HepG2 (cell line): ENCODE measurements at regions not wholly inside any gene's neighbourhood (a gene's known extent, or its start where the extent isn't known, plus 50 kb on each side); places are given as distances from the start of the nearest gene placed in this dataset.

Experiments
- ATAC-seq: fragments of 200-7000 bp; cut with Tn5 transposase; 3 replicates; pipeline ENCODE4 v1.9.1; 2020; ENCODE audit warnings: mild to moderate bottlenecking, moderate library complexity
- BruUV-seq: library from RNA; stranded (reverse); fragments of 400-500 nt; replicated peaks from 2 replicates; lab custom pipeline; 2021; lab: Mats Ljungman, UMichigan
- CTCF ChIA-PET: fragments of 300-600 bp; formaldehyde crosslinking; extraction: SDS; loops from one replicate; lab custom pipeline; 2021; ENCODE audit warnings: low total read pairs, inconsistent platforms, low intra/inter-chr PET ratio; lab: Yijun Ruan, JAX
- POLR2A ChIA-PET: fragments of 350-600 bp; sonication (Branson Sonifier 250); formaldehyde crosslinking; loops from one replicate; lab custom pipeline; 2020; ENCODE audit warnings: antibody characterized with exemption, inconsistent platforms; lab: Yijun Ruan, JAX
- DNase-seq: peaks from one replicate; pipeline ENCODE4 v3.0.0-alpha.2; 2015; ENCODE audit warnings: low spot score
- FAIRE-seq: peaks from 3 replicates; lab custom pipeline; 2011; peaks lifted over from hg19 to GRCh38; lab: Jason Lieb, UNC
- H2AFZ ChIP-seq: one replicate; pipeline ENCODE4 v1.6.1; 2011; ENCODE audit warnings: low read length, inconsistent platforms
- H3K27ac ChIP-seq: fragments of 300-600 bp; 3 replicates; pipeline ENCODE4 v1.8.0; 2011; ENCODE audit warnings: mixed run types, mild to moderate bottlenecking, mixed read lengths, low read length, inconsistent platforms; ENCODE audit not compliant: insufficient read depth; ENCODE audit errors: extremely low read length
- H3K27me3 ChIP-seq, 2 experiments: fragments of 200-600 bp in 1 of 2; 2 replicates in 1 of 2; 3 replicates in 1 of 2; pipeline versions ENCODE4 v1.6.0 to v1.8.0; 2011; ENCODE audit warnings: low read length in 2 of 2, mild to moderate bottlenecking in 2 of 2, moderate library complexity in 2 of 2, inconsistent platforms in 1 of 2; ENCODE audit not compliant: insufficient read depth in 2 of 2, control insufficient read depth in 1 of 2
- H3K36me3 ChIP-seq, 2 experiments: fragments of 200-600 bp in 1 of 2; replicated peaks in 1 of 2; 2 replicates in 1 of 2; 3 replicates in 1 of 2; pipeline versions ENCODE4 v1.5.1 to v1.8.0; 2011; ENCODE audit warnings: low read length in 2 of 2, inconsistent platforms in 1 of 2; ENCODE audit not compliant: insufficient read depth in 2 of 2, control insufficient read depth in 1 of 2
- H3K4me1 ChIP-seq: 2 replicates; pipeline ENCODE4 v1.5.1; 2012; ENCODE audit warnings: low read length, inconsistent platforms; ENCODE audit not compliant: insufficient read depth
- H3K4me2 ChIP-seq: 2 replicates; pipeline ENCODE4 v1.6.0; 2011; ENCODE audit warnings: low read depth, low read length, inconsistent platforms
- H3K4me3 ChIP-seq, 3 experiments: fragments of 200-600 bp in 1 of 3; sonication (generic), shearing (Covaris generic) in 1 of 3; replicated peaks in 1 of 3; 2 replicates each; pipeline ENCODE4 v1.5.1; 2011 to 2016; ENCODE audit warnings: low read length in 3 of 3, inconsistent platforms in 2 of 3, low read depth in 2 of 3, mild to moderate bottlenecking in 2 of 3, control low read depth in 1 of 3, mixed read lengths in 1 of 3; ENCODE audit not compliant: insufficient read depth in 1 of 3
- H3K79me2 ChIP-seq: one replicate; pipeline ENCODE4 v1.6.1; 2011; ENCODE audit warnings: low read length, inconsistent platforms; ENCODE audit not compliant: insufficient read depth
- H3K9ac ChIP-seq: 2 replicates; pipeline ENCODE4 v1.6.0; 2011; ENCODE audit warnings: mild to moderate bottlenecking, low read depth, low read length, inconsistent platforms; ENCODE audit not compliant: insufficient read depth
- H3K9me3 ChIP-seq: 2 replicates; pipeline ENCODE4 v1.5.1; 2012; ENCODE audit warnings: mild to moderate bottlenecking, low read length
- H4K20me1 ChIP-seq: 2 replicates; pipeline ENCODE4 v1.6.0; 2011; ENCODE audit warnings: inconsistent platforms, mild to moderate bottlenecking, low read length, moderate library complexity; ENCODE audit not compliant: insufficient read depth
- BORCS8-MEF2B ChIP-seq: sonication (generic); formaldehyde crosslinking; IDR thresholded peaks from 2 replicates; pipeline ENCODE4 v1.8.0; 2022; ENCODE audit warnings: mild to moderate bottlenecking, missing genetic modification reagents
- E2F1 ChIP-seq: sonication (generic); formaldehyde crosslinking; IDR thresholded peaks from 2 replicates; pipeline ENCODE4 v1.5.0; 2020; ENCODE audit warnings: missing genetic modification reagents
- GATAD1 ChIP-seq: IDR thresholded peaks from 2 replicates; pipeline ENCODE4 v1.6.1; 2016; ENCODE audit warnings: missing genetic modification reagents, missing compliant biosample characterization
- POGK ChIP-seq: sonication (generic); formaldehyde crosslinking; conservative IDR thresholded peaks from 2 replicates; pipeline ENCODE4 v1.8.0; 2022; ENCODE audit warnings: mild to moderate bottlenecking, moderate library complexity, missing genetic modification reagents
- SALL2 ChIP-seq: sonication (generic); formaldehyde crosslinking; IDR thresholded peaks from 2 replicates; pipeline ENCODE4 v1.8.1; 2023; ENCODE audit warnings: mild to moderate bottlenecking, missing genetic modification reagents, inconsistent platforms
- SNRNP70 ChIP-seq: fragments of 200-400 bp; formaldehyde crosslinking; IDR thresholded peaks from 2 replicates; pipeline ENCODE4 v1.6.1; 2017; ENCODE audit warnings: mild to moderate bottlenecking, low read depth, low read length, moderate library complexity
- ZFP36L2 ChIP-seq: sonication (generic); formaldehyde crosslinking; IDR thresholded peaks from 2 replicates; pipeline ENCODE4 v1.4.0; 2020; ENCODE audit warnings: missing genetic modification reagents
- ZFYVE20 ChIP-seq: sonication (generic); formaldehyde crosslinking; IDR thresholded peaks from 2 replicates; pipeline ENCODE4 v1.8.0; 2023; ENCODE audit warnings: low read depth, mild to moderate bottlenecking, moderate library complexity, missing genetic modification reagents, borderline replicate concordance
- ZNF598 ChIP-seq: sonication (generic); formaldehyde crosslinking; IDR thresholded peaks from 2 replicates; pipeline ENCODE4 v1.5.1; 2020; ENCODE audit warnings: mild to moderate bottlenecking, missing genetic modification reagents, borderline replicate concordance
- ZNF609 ChIP-seq: sonication (generic); formaldehyde crosslinking; IDR thresholded peaks from 2 replicates; pipeline ENCODE4 v1.4.0; 2020; ENCODE audit warnings: mild to moderate bottlenecking, missing genetic modification reagents, borderline replicate concordance
- ZNF704 ChIP-seq: sonication (generic); formaldehyde crosslinking; IDR thresholded peaks from 2 replicates; pipeline ENCODE4 v1.8.1; 2023; ENCODE audit warnings: mild to moderate bottlenecking, inconsistent platforms, moderate library complexity, missing genetic modification reagents, borderline replicate concordance
- ZNF713 ChIP-seq: sonication (generic); formaldehyde crosslinking; IDR thresholded peaks from 2 replicates; pipeline ENCODE4 v1.4.0; 2020; ENCODE audit warnings: mild to moderate bottlenecking, missing genetic modification reagents
- in situ Hi-C: cut with HindIII; loops from 2 replicates; pipeline ENCODE4 v1.10.0; 2017; ENCODE audit warnings: low pct_unique_long_range_greater_than_20kb; ENCODE audit not compliant: extremely low pct_ligation_motif_present
- intact Hi-C: fragments of 100-400 bp; cut with micrococcal nuclease; formaldehyde crosslinking; loops from one replicate; pipeline ENCODE4 v1.10.0; 2022; ENCODE audit not compliant: unreplicated experiment

GRCh38 chr10:111430070-111430469, 353.2 kb downstream of the ADRA2A start (continued):
- TF ChIP-seq ZNF713 (no peak), SNRNP70 (no peak), E2F1 (CRISPR knock-in tag) (no peak), ZNF609 (CRISPR knock-in tag) (no peak), SALL2 (CRISPR knock-in tag) (no peak), ZNF598 (CRISPR knock-in tag) (no peak)

GRCh38 chr10:111432588-111432987, 355.8 kb downstream of the ADRA2A start:
- in situ Hi-C loops (no loop called here), intact Hi-C loops (no loop called here)
- Histone ChIP-seq H2AFZ (no peak overlapping the region), H3K27ac (no peak overlapping the region), H3K4me2 (no peak overlapping the region), H3K4me1 (no peaks in the 10 kb centered on the region), H3K4me3 (no peak overlapping the region), H3K27me3 (no peaks in the 10 kb centered on the region), H3K36me3 (no peaks in the 10 kb centered on the region), H3K79me2 (no peaks in the 10 kb centered on the region), H3K9ac (no peak overlapping the region), H3K9me3 (no peaks in the 10 kb centered on the region), H4K20me1 (no peaks in the 10 kb centered on the region)
- BruUV-seq = no TSS peak
- no peak for ATAC-seq
- DNase-seq = no peak
- POLR2A ChIA-PET = no interaction called here
- CTCF ChIA-PET = no interaction called here
- FAIRE-seq = no peak
- TF ChIP-seq POGK (CRISPR knock-in tag) (no peak), BORCS8-MEF2B (no peak), ZNF704 (no peak), ZFYVE20 (CRISPR knock-in tag) (no peak), ZFP36L2 (CRISPR knock-in tag) (no peak), GATAD1 (CRISPR knock-in tag) (no peak)
